Panc1 (cell line): ENCODE measurements at regions not wholly inside any gene's neighbourhood (a gene's known extent, or its start where the extent isn't known, plus 50 kb on each side); places are given as distances from the start of the nearest gene placed in this dataset.

Experiments
- ATAC-seq: fragments of 200-7000 bp; cut with Tn5 transposase; 2 replicates; pipeline ENCODE4 v1.9.1; 2020; ENCODE audit warnings: mild to moderate bottlenecking, moderate library complexity
- BruUV-seq: library from RNA; stranded (reverse); fragments of 400-500 nt; replicated peaks from 2 replicates; lab custom pipeline; 2021; lab: Mats Ljungman, UMichigan
- CTCF ChIA-PET: fragments of 300-600 bp; sonication (Branson Sonifier 250); formaldehyde crosslinking; loops from one replicate; lab custom pipeline; 2022; ENCODE audit warnings: antibody characterized with exemption; lab: Charles Lee
- POLR2A ChIA-PET: fragments of 300-600 bp; sonication (Branson Sonifier 250); formaldehyde crosslinking; loops from one replicate; lab custom pipeline; 2022; ENCODE audit warnings: antibody characterized with exemption; lab: Charles Lee
- DNase-seq: peaks from one replicate; pipeline ENCODE4 v3.0.0-alpha.2; 2010; ENCODE audit warnings: low read depth, low spot score
- H3K27ac ChIP-seq: 2 replicates; pipeline ENCODE4 v1.5.1; 2011; ENCODE audit warnings: mild to moderate bottlenecking, low read length, inconsistent platforms
- H3K27me3 ChIP-seq: fragments of 200-500 bp; sonication (Bioruptor generic); 2 replicates; pipeline ENCODE4 v1.6.0; 2014; ENCODE audit warnings: low read length, inconsistent platforms; ENCODE audit not compliant: control insufficient read depth, insufficient read depth
- H3K36me3 ChIP-seq: fragments of 200-500 bp; sonication (Bioruptor generic); 2 replicates; pipeline ENCODE4 v1.5.1; 2014; ENCODE audit warnings: inconsistent platforms, mild to moderate bottlenecking, low read length, moderate library complexity; ENCODE audit not compliant: control insufficient read depth, insufficient read depth
- H3K4me1 ChIP-seq: 2 replicates; pipeline ENCODE4 v1.5.1; 2011; ENCODE audit warnings: inconsistent platforms, mild to moderate bottlenecking, low read length, moderate library complexity; ENCODE audit not compliant: control insufficient read depth, insufficient read depth
- H3K4me3 ChIP-seq, 2 experiments: 2 replicates each; pipeline ENCODE4 v1.5.1; 2011 to 2012; ENCODE audit warnings: low read depth in 2 of 2, low read length in 2 of 2, mild to moderate bottlenecking in 2 of 2, inconsistent platforms in 1 of 2, moderate library complexity in 1 of 2
- H3K9me3 ChIP-seq: fragments of 200-500 bp; sonication (Bioruptor generic); 2 replicates; pipeline ENCODE4 v1.5.1; 2014; ENCODE audit warnings: low read depth, mild to moderate bottlenecking, inconsistent platforms, low read length, moderate library complexity; ENCODE audit not compliant: control insufficient read depth, insufficient read depth
- CTCF ChIP-seq: fragments of 450-650 bp; IDR thresholded peaks from 2 replicates; pipeline ENCODE4 v1.5.1; 2017; ENCODE audit warnings: mild to moderate bottlenecking
- POLR2AphosphoS5 ChIP-seq: IDR thresholded peaks from 2 replicates; pipeline ENCODE4 v1.6.1; 2012; ENCODE audit warnings: mild to moderate bottlenecking, low read depth, low read length, moderate library complexity
- REST ChIP-seq, 2 experiments: IDR thresholded peaks; 2 replicates each; pipeline ENCODE4 v1.6.1; 2011 to 2012; ENCODE audit warnings: low read depth in 2 of 2, control low read depth in 1 of 2, low read length in 1 of 2, mild to moderate bottlenecking in 1 of 2, moderate library complexity in 1 of 2; ENCODE audit not compliant: insufficient read depth in 1 of 2
- SIN3A ChIP-seq: IDR thresholded peaks from 2 replicates; pipeline ENCODE4 v1.6.1; 2012; ENCODE audit warnings: low read depth, mild to moderate bottlenecking, low read length, moderate library complexity, borderline replicate concordance; ENCODE audit not compliant: insufficient read depth
- TCF7L2 ChIP-seq: IDR thresholded peaks from 2 replicates; pipeline ENCODE4 v1.6.1; 2011; ENCODE audit warnings: mild to moderate bottlenecking, low read depth, low read length, inconsistent platforms
- in situ Hi-C: cut with HindIII; loops from 2 replicates; pipeline ENCODE4 v1.10.0; 2016; ENCODE audit warnings: low sequenced_read_pairs, low pct_unique_long_range_greater_than_20kb
- intact Hi-C: fragments of 100-400 bp; cut with micrococcal nuclease; formaldehyde crosslinking; loops from one replicate; pipeline ENCODE4 v1.10.0; 2022; ENCODE audit not compliant: unreplicated experiment

- Histone ChIP-seq H3K27me3 (no peaks in the 10 kb centered on the region), H3K9me3 (no peaks in the 10 kb centered on the region; the same call in 1 of the 2 replicates), H3K36me3 (no peaks in the 10 kb centered on the region), H3K27ac (peak overlapping the region; percentile 60), H3K4me1 (peaks cover 13% of the 10 kb centered on the region), H3K4me3 (no peak overlapping the region)
- ChIA-PET POLR2A (no interaction called here), CTCF (interaction anchor here (0.8 kb wide), 1 partner anchor 19 kb away, joined by 4 read pairs; no protein-coding TSS in a partner anchor)
- no peak for DNase-seq
- ATAC-seq = no peak
- intact Hi-C loops (no loop called here), in situ Hi-C loops (loop anchor here (25.0 kb wide), 1 partner anchor 566 kb away; no protein-coding TSS in a partner anchor)
- no TSS peak for BruUV-seq
- TF ChIP-seq SIN3A = no peak
- TF ChIP-seq REST (IDR thresholded peaks at IDR 0.05; ENCODE audit: insufficient read depth in 1 of 2, low read depth in 2 of 2, low read length in 1 of 2) = no peak
- TF ChIP-seq CTCF = no peak
- no peak for TF ChIP-seq POLR2AphosphoS5
- TF ChIP-seq TCF7L2 = no peak
These were observed 49.9 kb upstream of the ARL4C start for GRCh38 chr2:234546770-234547169.
